HUES6 (cell line): ENCODE measurements at regions not wholly inside any gene's neighbourhood (a gene's known extent, or its start where the extent isn't known, plus 50 kb on each side); places are given as distances from the start of the nearest gene placed in this dataset.
"Not testable (repeated sequence)": the region's sequence is repeated elsewhere in the genome, so short reads cannot be mapped to it uniquely, and the experiment has no call there.

Source experiments
- H3K27ac ChIP-seq: 2 replicates; pipeline ENCODE4 v1.7.0; 2013; ENCODE audit warnings: low read depth, mild to moderate bottlenecking, low read length, inconsistent platforms
- H3K27me3 ChIP-seq: 2 replicates; pipeline ENCODE4 v1.6.1; 2013; ENCODE audit warnings: low read length; ENCODE audit not compliant: control insufficient read depth, insufficient read depth
- H3K36me3 ChIP-seq: 2 replicates; pipeline ENCODE4 v1.6.1; 2013; ENCODE audit warnings: low read length; ENCODE audit not compliant: control insufficient read depth, insufficient read depth
- H3K4me1 ChIP-seq: 2 replicates; pipeline ENCODE4 v1.6.1; 2013; ENCODE audit warnings: low read length; ENCODE audit not compliant: control insufficient read depth, insufficient read depth
- H3K4me3 ChIP-seq: 2 replicates; pipeline ENCODE4 v1.5.1; 2013; ENCODE audit warnings: low read depth, low read length
- H3K9ac ChIP-seq: one replicate; pipeline ENCODE4 v1.6.1; 2013; ENCODE audit warnings: mild to moderate bottlenecking, low read length
- H3K9me3 ChIP-seq: 2 replicates; pipeline ENCODE4 v1.6.1; 2013; ENCODE audit warnings: low read depth, low read length; ENCODE audit not compliant: control insufficient read depth, insufficient read depth

DNA sequence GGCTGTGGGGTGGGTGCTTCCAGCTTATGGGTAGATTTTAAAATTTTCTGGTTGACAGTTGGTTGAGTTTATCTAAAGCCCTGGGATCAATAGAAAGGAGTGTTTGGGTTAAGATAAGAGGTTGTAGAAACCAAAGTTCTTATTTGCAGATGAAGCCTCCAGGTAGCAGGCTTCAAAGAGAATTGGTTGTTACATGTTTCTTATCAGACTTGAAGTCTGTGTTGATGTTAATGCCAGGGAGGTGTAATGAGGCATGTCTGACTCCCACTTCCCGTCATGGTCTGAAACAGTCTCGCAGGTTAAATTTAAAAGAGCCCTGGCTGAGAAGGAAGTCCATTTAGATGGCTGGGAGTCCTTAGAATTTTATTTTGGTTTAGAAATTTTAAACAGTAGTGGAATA, 165.2 kb upstream of the TMEM72 start:
- no peak overlapping the region for H3K4me3 ChIP-seq
- H3K27ac ChIP-seq, result no peak overlapping the region
- H3K9ac ChIP-seq, result no peak overlapping the region
- H3K27me3 ChIP-seq, result no peaks in the 10 kb centered on the region
- peaks cover 4% of the 10 kb centered on the region; the same call in 1 of the 2 replicates for H3K9me3 ChIP-seq
- H3K4me1 ChIP-seq, result no peaks in the 10 kb centered on the region
- H3K36me3 ChIP-seq, result no peaks in the 10 kb centered on the region

DNA sequence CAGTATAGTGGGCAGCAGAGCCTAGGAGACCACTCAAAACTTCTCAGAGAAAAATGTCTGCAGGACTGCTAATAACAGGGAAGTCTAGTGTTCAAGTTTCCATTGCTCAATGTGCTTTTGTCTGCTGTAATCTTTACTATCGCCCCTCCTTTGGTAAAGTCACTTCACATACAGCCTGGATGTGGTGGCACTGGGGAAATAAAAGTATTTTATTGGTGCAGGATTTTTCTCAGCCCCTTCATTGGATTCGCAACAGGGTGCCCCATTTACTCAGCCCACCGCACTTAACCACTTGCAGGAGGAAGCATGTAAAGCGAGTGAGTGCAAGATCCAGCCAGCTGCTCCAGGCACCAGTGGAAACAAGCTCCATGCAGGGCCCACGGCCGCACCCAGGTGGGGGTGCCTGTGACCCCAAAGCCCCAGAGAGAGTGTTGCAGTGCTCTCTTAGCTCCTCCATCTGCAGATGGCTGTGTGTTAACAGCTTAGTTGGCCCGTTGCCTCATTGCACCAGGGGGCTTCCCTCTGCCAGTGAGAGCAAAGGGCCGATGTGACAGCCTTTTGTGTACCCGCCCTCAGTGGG, 163.5 kb upstream of the TMEM72 start:
- Histone ChIP-seq H3K9ac (no peak overlapping the region), H3K4me3 (no peak overlapping the region), H3K36me3 (no peaks in the 10 kb centered on the region), H3K27me3 (no peaks in the 10 kb centered on the region), H3K27ac (no peak overlapping the region), H3K4me1 (no peaks in the 10 kb centered on the region), H3K9me3 (peaks cover 4% of the 10 kb centered on the region; the same call in 1 of the 2 replicates)

GRCh38 chr10:44749151-44749550, 162.0 kb upstream of the TMEM72 start:
- Histone ChIP-seq H3K27me3 (no peaks in the 10 kb centered on the region), H3K9me3 (peaks cover 4% of the 10 kb centered on the region; the same call in 1 of the 2 replicates), H3K36me3 (no peaks in the 10 kb centered on the region), H3K4me1 (no peaks in the 10 kb centered on the region), H3K4me3 (no peak overlapping the region), H3K27ac (no peak overlapping the region), H3K9ac (no peak overlapping the region)

DNA sequence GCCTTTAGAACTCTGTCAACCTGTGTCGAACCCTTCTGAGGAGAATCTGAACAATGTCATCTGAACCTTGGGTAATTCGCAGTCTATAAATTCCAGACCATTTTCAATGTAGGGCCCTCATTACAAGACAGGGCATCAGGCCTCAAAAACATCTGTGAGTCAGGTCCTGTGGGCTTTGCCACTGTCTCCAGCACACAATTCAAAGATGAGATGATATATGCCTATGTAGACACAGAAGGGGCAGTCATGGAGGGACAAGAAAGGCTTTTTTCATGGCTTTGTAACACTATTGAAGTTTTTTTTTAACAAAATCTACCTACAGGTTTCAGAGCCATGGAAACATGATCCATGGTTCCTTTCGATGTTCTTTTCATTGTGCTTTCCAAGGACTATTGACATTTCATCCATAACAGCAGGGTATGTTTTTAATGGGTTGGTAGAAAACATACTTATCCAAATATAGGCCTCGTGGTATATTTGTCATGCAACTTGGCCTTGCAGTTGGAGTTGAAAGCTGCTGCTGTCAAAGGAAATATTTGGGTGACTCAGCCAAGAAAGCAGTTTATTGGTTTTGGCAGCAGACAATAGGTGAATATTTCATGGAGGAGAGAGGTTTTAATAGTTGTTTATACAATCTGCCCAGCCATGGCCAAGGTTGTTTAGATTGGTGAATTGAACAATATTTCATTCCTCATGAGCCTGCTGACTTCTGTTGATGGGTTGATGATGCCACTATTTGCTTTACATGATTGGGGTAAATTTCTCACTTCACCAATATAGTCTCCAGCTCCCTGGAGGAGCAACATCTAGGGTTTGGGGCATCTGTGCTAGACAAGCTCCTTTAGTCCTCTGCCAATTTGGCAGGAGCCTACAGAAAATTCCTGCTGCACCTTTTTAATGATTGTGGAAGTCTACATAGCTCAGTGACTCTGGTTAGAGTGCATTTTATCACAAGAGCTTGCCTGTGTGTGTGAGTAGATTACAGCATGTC, 158.4 kb upstream of the TMEM72 start:
- Histone ChIP-seq H3K4me3 (no peak overlapping the region), H3K27ac (no peak overlapping the region), H3K9ac (no peak overlapping the region)

GRCh38 chr10:44754355-44754754, 156.8 kb upstream of the TMEM72 start:
- H3K9me3 ChIP-seq, H3K9ac ChIP-seq, H3K27me3 ChIP-seq, H3K4me3 ChIP-seq, H3K4me1 ChIP-seq, H3K36me3 ChIP-seq, H3K27ac ChIP-seq: not testable (repeated sequence)

More for the DNA sequence above, 158.4 kb upstream of the TMEM72 start:
- Histone ChIP-seq H3K4me1 (no peaks in the 10 kb centered on the region), H3K9me3 (peaks cover 4% of the 10 kb centered on the region; the same call in 1 of the 2 replicates), H3K27me3 (no peaks in the 10 kb centered on the region), H3K36me3 (no peaks in the 10 kb centered on the region)

- 0 out of 2 replicates have a peak, but pooled peaks cover 3% of the 10 kb centered on the region for H3K4me1 ChIP-seq
- no peak overlapping the region for H3K4me3 ChIP-seq
- no peak overlapping the region for H3K9ac ChIP-seq
- no peaks in the 10 kb centered on the region for H3K36me3 ChIP-seq
- H3K9me3 ChIP-seq, result no peaks in the 10 kb centered on the region
- no peak overlapping the region for H3K27ac ChIP-seq
- no peaks in the 10 kb centered on the region for H3K27me3 ChIP-seq
Measured at GRCh38 chr10:44755481-44755880, 155.7 kb upstream of the TMEM72 start.

DNA sequence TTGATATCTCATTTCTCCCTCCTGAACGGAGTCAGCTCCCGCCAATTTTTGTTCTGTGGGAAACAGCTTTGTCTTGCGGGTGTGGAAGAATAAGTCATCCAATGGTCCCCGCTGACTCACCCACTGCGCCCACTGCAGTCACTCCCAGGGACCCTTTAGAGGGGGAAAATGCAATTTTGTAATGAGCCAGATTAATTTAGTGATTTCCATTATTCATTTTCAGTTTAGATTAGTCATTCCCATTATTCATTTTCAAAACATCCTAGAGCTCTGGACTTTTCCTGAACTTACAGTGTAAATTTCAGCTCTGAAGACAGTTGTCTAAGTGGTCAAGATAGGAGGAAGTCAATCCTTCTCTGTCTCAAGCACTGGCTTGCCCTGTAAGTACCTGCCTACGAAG, 154.9 kb upstream of the TMEM72 start:
- Histone ChIP-seq H3K36me3 (no peaks in the 10 kb centered on the region), H3K4me1 (0 out of 2 replicates have a peak, but pooled peaks cover 3% of the 10 kb centered on the region), H3K4me3 (no peak overlapping the region), H3K27ac (no peak overlapping the region), H3K9me3 (no peaks in the 10 kb centered on the region), H3K27me3 (no peaks in the 10 kb centered on the region), H3K9ac (no peak overlapping the region)

DNA sequence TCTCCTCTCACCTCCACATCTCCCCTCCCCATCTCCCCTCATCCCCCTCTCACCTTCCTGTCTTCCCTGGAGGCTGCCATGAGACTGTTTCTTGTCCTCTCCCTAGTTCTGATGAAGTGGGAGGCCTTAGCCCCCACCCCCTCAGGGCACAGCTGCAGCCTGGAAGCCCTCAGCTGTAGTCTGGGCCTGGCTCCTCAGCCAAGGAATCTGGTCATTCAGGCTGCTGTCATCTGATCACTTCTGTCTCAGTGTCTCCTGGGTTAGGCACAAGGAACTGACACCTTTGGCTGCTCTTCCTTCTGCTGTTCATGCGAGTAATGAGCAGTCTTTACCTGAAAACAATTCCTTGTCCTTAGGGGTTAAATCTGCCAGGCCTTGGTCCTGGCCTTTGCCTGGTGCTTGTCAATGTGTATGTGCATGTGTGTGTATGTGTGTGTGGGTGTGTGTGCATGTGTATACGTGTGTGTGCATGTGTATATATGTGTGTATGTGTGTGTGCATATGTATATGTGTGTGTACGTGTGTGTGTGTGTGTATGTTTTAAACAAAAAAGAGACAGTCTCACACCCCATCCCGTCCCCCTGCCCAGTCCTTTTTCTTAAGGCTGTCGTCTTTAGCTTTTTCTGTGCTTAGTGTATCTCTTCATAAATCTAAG, 153.5 kb upstream of the TMEM72 start:
- Histone ChIP-seq H3K9me3 (no peaks in the 10 kb centered on the region), H3K9ac (no peak overlapping the region), H3K4me3 (no peak overlapping the region), H3K27me3 (no peaks in the 10 kb centered on the region), H3K4me1 (0 out of 2 replicates have a peak, but pooled peaks cover 3% of the 10 kb centered on the region), H3K27ac (no peak overlapping the region), H3K36me3 (no peaks in the 10 kb centered on the region)

- no peak overlapping the region for H3K9ac ChIP-seq
- H3K27me3 ChIP-seq, result no peaks in the 10 kb centered on the region
- no peak overlapping the region for H3K27ac ChIP-seq
- no peak overlapping the region for H3K4me3 ChIP-seq
- 0 out of 2 replicates have a peak, but pooled peaks cover 3% of the 10 kb centered on the region for H3K4me1 ChIP-seq
- no peaks in the 10 kb centered on the region for H3K9me3 ChIP-seq
- no peaks in the 10 kb centered on the region for H3K36me3 ChIP-seq
Measured at GRCh38 chr10:44759122-44759521, 152.0 kb upstream of the TMEM72 start.

DNA sequence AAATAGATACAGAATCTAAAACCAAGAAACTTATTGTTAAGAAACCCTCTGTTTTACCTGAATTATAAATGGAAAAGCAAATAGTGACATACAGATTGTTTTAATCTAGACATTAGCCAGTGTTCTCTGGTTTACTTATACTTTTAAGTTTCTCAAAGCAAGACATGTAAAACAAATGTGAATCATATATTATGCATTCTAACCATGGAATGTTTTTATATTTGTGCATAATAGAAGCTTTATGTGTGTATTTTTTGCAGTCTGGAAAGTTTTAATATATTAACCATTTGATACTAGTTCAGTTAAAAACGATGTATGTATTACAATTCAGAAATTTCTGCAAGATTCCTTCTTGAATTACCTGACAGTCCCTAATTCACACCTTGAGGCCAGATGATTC, 150.6 kb upstream of the TMEM72 start:
- Histone ChIP-seq H3K9me3 (no peaks in the 10 kb centered on the region), H3K4me3 (no peak overlapping the region), H3K4me1 (0 out of 2 replicates have a peak, but pooled peaks cover 3% of the 10 kb centered on the region), H3K36me3 (no peaks in the 10 kb centered on the region), H3K27ac (no peak overlapping the region), H3K9ac (no peak overlapping the region), H3K27me3 (no peaks in the 10 kb centered on the region)

DNA sequence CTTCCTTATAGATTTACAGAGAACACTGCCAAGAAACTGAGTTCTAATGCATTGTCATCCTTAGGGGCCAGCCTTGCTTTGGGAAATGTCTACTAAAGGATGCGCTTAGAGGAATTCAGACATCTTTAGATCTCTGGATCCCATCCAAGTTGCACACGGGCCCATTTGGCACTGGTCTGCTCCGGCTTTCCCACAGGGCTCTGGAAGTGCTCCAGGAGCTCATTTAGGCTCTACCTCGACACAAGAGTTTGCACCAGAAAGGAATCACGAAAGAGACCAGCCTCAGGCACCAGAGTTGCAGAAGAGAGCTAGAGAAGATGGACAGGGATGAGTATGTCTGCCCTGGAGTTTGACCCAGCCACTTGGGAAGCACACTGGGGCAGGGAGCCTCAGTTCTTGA, 150.1 kb upstream of the TMEM72 start:
- no peak overlapping the region for H3K27ac ChIP-seq
- H3K9me3 ChIP-seq, result no peaks in the 10 kb centered on the region
- no peak overlapping the region for H3K9ac ChIP-seq
- 0 out of 2 replicates have a peak, but pooled peaks cover 3% of the 10 kb centered on the region for H3K4me1 ChIP-seq
- H3K27me3 ChIP-seq, result no peaks in the 10 kb centered on the region
- no peaks in the 10 kb centered on the region for H3K36me3 ChIP-seq
- no peak overlapping the region for H3K4me3 ChIP-seq
